HG02610 (cell line): ENCODE measurements at regions not wholly inside any gene's neighbourhood (a gene's known extent, or its start where the extent isn't known, plus 50 kb on each side); places are given as distances from the start of the nearest gene placed in this dataset.

Experiments used
- ATAC-seq: cut with Tn5 transposase; IDR thresholded peaks from one replicate; pipeline ENCODE4 v1.9.1; 2021; ENCODE audit warnings: mild to moderate bottlenecking, moderate library complexity; ENCODE audit not compliant: unreplicated experiment

DNA sequence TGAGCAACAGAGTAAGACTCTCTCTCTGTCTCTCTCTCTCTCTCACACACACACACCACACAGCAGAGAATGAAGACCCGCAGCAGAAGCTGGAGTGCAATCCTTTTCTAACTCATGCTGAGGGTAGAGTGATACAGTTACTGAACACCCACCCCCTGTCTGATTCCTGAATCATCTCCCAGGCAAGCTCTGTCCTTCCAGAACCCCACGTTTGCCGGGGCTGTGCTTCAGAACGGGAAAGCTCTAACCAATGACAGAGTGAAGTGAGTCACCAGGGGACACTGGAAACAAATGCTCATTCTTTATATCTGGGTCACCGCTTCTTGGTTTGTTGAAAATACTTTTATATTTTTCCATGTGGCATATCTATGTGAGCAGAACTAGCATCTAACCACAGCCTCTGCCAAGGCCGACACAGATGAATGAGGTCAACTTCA is 553.7 kb upstream of the AMELY start:
- no peak for ATAC-seq

- no peak for ATAC-seq
These were observed 553.2 kb upstream of the AMELY start for GRCh38 chrY:7464742-7465141.

DNA sequence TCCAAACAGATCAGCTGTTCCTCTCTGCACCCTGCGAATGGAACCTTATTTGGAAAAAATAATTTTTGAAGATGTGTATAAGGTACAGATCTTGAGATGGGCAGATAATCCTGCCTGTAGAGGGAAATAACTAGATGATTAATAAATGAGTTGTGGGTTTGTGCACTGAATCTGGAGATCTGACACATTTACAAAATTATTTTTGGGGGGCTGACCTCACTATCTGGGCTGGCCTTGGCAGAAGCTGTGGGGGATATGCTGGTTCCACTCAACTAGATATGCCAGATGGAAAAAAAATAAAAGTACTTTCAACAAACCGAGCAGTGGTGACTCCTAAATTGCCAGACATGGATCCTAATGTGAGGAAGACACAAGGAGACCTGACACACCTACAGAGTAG is 552.2 kb upstream of the AMELY start:
- ATAC-seq, result no peak

- ATAC-seq, result no peak
These were observed 551.6 kb upstream of the AMELY start for GRCh38 chrY:7463196-7463595.

GRCh38 chrY:7462657-7463056 is 551.1 kb upstream of the AMELY start:
- ATAC-seq, result no peak

- no peak for ATAC-seq
These were observed 550.4 kb upstream of the AMELY start for GRCh38 chrY:7461873-7462525.

DNA sequence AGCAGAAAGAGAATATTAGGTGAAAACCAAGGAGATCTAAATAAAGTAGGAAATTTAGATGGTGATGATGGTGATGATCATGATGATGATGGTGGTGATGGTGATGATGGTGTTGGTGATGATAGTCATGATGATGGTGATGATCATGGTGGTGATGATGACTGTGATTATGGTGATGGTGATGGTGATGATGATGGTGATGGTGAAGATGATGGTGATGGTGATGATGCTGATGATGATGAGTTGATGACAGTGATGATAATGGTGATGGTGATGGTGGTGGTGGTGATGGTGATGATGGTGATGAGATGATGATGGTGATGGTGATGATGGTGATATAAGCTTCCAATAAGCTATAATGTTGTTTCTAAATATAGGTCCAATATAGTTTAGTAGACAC is 548.2 kb upstream of the AMELY start:
- ATAC-seq, result no peak

DNA sequence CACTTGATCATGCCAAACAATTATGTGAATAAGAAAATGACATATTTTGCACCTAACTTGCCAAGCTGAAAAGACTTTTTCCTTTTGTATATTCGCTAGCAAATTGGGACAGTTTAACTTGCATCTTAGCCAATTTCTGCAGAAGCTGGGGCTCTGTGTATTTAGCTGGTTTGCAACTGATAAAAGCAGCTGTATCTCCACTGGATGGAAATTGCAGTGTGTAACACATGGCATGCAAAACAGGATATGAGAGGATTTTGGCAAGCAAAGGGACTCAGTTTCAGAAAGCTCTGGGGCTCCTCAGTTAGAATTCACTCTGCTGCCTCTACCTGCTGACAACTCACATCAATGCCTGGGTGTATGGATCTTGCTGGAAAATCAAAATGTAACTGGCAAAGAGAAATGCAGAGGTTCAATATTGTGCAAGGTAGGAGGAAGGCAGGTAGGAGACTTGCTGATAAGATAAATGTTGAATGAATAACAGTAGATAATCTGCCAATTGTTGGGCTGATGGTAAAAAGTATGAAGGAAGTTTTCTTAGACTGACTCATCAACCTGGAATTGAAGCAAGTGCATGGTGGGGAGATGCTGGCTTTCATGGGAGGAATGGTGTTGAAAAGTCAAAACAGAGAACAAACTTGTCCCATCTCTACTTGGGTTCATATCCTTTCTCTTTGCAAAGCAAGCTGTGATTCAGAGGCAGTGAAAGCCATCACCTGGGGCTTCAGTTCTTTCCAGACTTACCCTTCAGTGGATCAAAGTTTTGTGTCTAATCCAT is 546.9 kb upstream of the AMELY start:
- ATAC-seq, result no peak

DNA sequence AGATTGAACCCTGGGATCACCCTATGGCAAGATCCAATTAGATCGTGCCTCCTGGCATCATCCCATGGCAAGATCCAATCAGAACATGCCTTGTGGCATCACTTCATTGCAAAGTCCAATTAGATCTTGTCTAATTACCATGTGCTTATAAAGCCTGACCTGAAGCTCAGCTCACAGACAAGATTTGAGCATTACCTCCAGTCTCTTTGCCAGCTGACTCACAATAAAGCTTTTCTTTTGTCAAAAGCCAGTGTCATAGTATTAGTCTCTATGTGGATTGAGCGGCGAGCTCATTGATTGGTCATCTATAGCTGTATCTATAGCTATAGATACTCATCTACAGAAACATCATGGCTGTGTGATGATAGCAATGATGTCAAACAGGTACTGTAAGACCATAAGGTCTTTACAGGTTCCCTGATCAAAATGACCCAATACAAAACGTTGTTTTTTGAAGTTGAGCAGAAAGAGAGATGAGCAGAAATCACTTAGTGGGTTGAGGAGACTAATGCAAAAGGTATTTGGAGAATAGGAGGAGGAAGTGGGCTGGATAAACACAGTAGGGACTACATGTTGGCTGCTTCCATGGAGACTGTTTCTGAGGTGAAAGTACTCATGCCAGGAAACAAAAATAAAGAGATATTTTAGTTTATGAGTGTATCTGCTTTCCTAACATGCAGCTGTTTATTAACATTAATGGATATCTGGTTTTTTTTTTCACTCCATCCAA is 545.9 kb upstream of the AMELY start:
- no peak for ATAC-seq

GRCh38 chrY:7455626-7456025 is 544.1 kb upstream of the AMELY start:
- ATAC-seq, result no peak

- peak; percentile 83 for ATAC-seq
These were observed 541.8 kb upstream of the AMELY start for GRCh38 chrY:7453336-7453735.

DNA sequence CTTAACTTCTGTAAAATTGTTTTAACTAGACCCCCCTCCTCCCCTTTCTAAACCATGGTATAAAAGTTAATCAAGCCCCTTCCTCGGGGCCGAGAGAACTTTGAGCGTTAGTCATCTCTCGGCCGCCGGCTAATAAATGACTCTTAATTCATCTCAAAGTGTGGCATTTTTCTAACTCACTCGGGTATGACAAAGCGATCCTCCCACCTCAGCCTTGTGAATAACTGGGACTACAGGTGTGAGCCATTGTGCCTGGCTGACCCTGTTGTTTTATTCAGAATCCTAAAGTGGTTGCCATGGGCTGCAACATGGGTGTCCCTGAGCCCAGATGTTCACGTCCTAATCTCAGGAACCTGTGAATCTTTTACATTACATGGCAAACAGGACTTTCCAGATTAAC is 540.7 kb upstream of the AMELY start:
- no peak for ATAC-seq

- no peak for ATAC-seq
These were observed 538.3 kb upstream of the AMELY start for GRCh38 chrY:7449860-7450259.

GRCh38 chrY:7448687-7449086 is 537.1 kb upstream of the AMELY start:
- no peak for ATAC-seq

GRCh38 chrY:7447881-7448516 is 536.4 kb upstream of the AMELY start:
- ATAC-seq, result no peak

GRCh38 chrY:7444141-7444540 is 532.6 kb upstream of the AMELY start:
- no peak for ATAC-seq

DNA sequence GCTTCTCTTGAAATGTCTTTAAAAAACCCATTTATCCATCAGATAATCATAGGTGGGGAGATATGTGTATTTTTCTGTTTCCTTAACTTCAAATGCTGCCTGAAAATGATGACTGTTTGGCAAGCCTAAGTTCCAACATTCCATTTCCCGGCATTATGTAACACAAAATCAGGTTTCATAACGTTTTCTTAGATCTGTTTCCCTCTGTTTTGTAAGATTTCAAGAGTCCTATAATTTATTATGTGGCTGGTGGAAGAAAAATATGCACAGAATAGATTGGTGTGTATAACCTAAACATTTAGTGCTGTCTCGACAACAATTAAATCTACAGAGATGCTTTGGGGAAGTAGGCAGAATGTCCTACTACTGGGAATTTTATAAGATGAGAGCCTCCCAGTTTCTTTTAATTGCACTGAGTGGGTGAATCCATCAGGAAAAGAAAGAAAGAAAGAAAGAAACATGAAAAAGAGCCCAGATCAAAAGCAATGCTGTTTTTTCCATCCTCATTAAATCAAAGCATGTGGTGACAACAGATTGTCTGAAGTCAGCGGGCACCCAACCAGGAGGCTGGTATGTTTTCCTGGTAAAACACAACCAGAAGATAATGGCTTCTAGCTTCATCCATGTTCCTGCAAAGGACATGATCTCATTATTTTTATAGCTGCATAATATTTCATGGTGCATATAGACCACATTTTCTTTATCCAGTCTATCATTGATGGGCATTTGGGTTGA is 529.4 kb upstream of the AMELY start:
- ATAC-seq, result no peak

DNA sequence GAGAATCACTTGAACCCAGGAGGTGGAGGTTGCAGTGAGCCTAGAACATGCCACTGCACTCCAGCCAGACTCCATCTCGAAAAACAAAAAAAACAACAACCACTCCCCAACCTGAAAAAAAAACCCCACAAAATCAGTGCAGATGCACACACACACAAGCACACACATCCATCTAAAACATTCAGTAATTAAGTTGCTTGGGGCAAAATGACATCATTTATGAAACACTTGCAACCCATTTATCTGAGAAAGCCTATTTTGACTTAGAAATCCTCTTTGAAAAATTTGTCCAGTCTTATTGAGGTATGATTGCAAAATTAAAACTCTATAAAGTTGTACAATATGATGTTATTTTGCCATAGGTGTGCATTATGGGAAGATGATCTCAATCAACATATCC is 525.5 kb upstream of the AMELY start:
- no peak for ATAC-seq

GRCh38 chrY:7433817-7434809 is 522.6 kb upstream of the AMELY start:
- ATAC-seq, result no peak

GRCh38 chrY:7419165-7419564 is 507.6 kb upstream of the AMELY start:
- no peak for ATAC-seq
